ENCODE measurements at regions not wholly inside any gene's neighbourhood (a gene's known extent, or its start where the extent isn't known, plus 50 kb on each side); places are given as distances from the start of the nearest gene placed in this dataset.

GRCh38 chr4:143782521-143782920 lies 82.0 kb upstream of the FREM3 start:
- ChIA-PET POLR2A (no interaction called here), CTCF (no interaction called here)
- Histone ChIP-seq H3K27me3 (ENCODE audit: control insufficient read depth, insufficient read depth, low read length) (no peaks in the 10 kb centered on the region), H3K36me3 (ENCODE audit: control insufficient read depth, insufficient read depth, low read length) (no peaks in the 10 kb centered on the region), H3K4me3 (ENCODE audit: low read depth, low read length) (no peak overlapping the region)
- no peak for TF ChIP-seq CTCF (IDR thresholded peaks at IDR 0.05; ENCODE audit: insufficient read depth, low read depth, low read length)
- DNase-seq (ENCODE audit: low read depth), result no peak

- POLR2A ChIA-PET, result no interaction called here
- CTCF ChIA-PET, result interaction anchor here (0.5 to 1.8 kb wide), 7 partner anchors 9 to 248 kb away, joined by 3 to 11 read pairs (median 3); no protein-coding TSS in a partner anchor
- no peaks in the 10 kb centered on the region for H3K36me3 ChIP-seq (ENCODE audit: control insufficient read depth, insufficient read depth, low read length)
- H3K27me3 ChIP-seq (ENCODE audit: control insufficient read depth, insufficient read depth, low read length), result no peaks in the 10 kb centered on the region
- no peak overlapping the region for H3K4me3 ChIP-seq (ENCODE audit: low read depth, low read length)
- TF ChIP-seq CTCF (IDR thresholded peaks at IDR 0.05; ENCODE audit: insufficient read depth, low read depth, low read length), result peak; percentile 82
- DNase-seq (ENCODE audit: low read depth), result no peak
These were observed 73.8 kb upstream of the FREM3 start for GRCh38 chr4:143773998-143774895.

- TF ChIP-seq CTCF (IDR thresholded peaks at IDR 0.05; ENCODE audit: insufficient read depth, low read depth, low read length), result no peak
- DNase-seq (ENCODE audit: low read depth), result no peak
- ChIA-PET POLR2A (no interaction called here), CTCF (no interaction called here)
- Histone ChIP-seq H3K4me3 (ENCODE audit: low read depth, low read length) (no peak overlapping the region), H3K36me3 (ENCODE audit: control insufficient read depth, insufficient read depth, low read length) (no peaks in the 10 kb centered on the region), H3K27me3 (ENCODE audit: control insufficient read depth, insufficient read depth, low read length) (no peaks in the 10 kb centered on the region)
These were observed 70.8 kb upstream of the FREM3 start for GRCh38 chr4:143771269-143771668.

- CTCF ChIA-PET, result no interaction called here
- no peaks in the 10 kb centered on the region for H3K27me3 ChIP-seq (ENCODE audit: control insufficient read depth, insufficient read depth, low read length)
- no peak for TF ChIP-seq CTCF (IDR thresholded peaks at IDR 0.05; ENCODE audit: insufficient read depth, low read depth, low read length)
- H3K4me3 ChIP-seq (ENCODE audit: low read depth, low read length), result no peak overlapping the region
- POLR2A ChIA-PET, result no interaction called here
- DNase-seq (ENCODE audit: low read depth), result peak; percentile 33
- H3K36me3 ChIP-seq (ENCODE audit: control insufficient read depth, insufficient read depth, low read length), result no peaks in the 10 kb centered on the region
These were observed 67.6 kb upstream of the FREM3 start for GRCh38 chr4:143768007-143768591.

GRCh38 chr4:143763587-143763986 lies 63.1 kb upstream of the FREM3 start:
- TF ChIP-seq CTCF (IDR thresholded peaks at IDR 0.05; ENCODE audit: insufficient read depth, low read depth, low read length), result no peak
- DNase-seq (ENCODE audit: low read depth), result no peak
- Histone ChIP-seq H3K4me3 (ENCODE audit: low read depth, low read length) (no peak overlapping the region), H3K36me3 (ENCODE audit: control insufficient read depth, insufficient read depth, low read length) (no peaks in the 10 kb centered on the region), H3K27me3 (ENCODE audit: control insufficient read depth, insufficient read depth, low read length) (no peaks in the 10 kb centered on the region)
- CTCF ChIA-PET, result interaction anchor here (0.8 kb wide), 1 partner anchor 10 kb away, joined by 3 read pairs; no protein-coding TSS in a partner anchor
- POLR2A ChIA-PET, result no interaction called here

All from BJ (cell line).